IPS-11a (cell line): ENCODE measurements at regions not wholly inside any gene's neighbourhood (a gene's known extent, or its start where the extent isn't known, plus 50 kb on each side); places are given as distances from the start of the nearest gene placed in this dataset.

Source experiments
- H3K4me3 ChIP-seq: one replicate; pipeline ENCODE4 v1.5.1; 2013; ENCODE audit warnings: low read depth, low read length, control low read depth

DNA sequence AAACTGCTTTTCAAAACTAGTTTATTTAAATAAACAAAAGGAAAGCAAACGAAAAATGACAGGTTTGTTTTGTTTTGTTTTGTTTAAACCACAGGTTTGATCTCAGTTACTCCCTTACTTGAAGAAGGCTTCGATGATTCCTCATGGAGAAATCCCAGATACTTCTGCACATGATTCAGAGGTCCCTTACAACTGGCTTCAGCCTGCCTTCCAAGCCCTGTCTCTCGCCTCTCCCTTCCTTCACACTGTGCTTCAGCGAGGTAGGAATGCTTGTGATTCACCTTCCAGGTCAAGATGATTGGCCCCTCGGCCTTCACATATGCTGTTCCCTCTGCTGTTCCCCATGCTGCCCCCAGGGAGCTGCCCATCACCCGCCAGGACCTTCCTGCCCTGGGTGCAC lies 104.1 kb upstream of the ITGA6 start:
- H3K4me3 ChIP-seq, result no peak overlapping the region

DNA sequence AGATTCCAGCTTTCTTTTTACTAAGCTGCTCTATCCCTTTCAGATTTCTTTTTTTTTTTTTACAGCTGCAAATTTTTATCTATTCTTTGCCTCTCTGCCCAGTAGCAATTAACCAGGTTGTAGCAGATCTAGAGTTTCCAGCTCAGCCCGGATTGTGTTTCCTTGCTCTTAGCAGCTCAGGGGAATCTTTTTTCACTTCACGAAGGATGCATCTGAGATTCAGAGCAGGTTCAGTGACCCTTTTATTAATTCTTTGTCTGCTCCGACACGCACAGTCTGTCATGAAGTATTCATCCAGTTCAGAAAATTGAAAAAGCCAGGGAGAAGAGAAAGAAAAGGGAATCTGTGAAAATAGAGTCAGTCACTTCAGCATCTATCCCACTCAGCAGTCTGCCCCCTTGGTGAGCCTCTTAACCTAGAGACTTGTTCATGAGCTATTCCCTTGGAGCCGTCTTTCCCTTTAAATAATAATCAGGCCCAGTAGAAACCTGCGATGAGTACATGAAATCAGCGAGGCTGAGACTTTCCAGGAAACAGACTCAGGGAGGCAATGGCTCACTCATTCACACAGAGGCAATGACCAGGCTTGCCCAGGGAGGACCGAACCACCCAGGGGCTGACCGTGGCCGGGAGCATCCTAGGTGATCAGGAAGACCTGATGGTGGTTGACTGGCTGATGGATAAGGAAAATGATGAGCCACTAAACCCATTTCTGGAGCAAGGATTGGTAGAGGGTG lies 103.4 kb upstream of the ITGA6 start:
- no peak overlapping the region for H3K4me3 ChIP-seq

DNA sequence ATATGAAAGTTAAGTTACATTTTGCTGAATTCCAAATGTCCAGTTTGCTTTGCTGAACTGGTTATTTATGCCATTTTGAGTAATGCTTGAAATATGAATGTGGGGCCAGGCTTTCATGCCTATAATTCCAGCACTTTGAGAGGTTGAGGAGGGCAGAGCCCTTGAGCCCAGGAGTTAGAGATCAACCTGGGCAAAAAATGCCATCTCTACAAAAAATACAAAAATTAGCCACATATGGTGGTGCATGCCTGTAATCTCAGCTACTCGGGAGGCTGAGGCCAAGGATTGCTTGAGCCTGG lies 101.2 kb upstream of the ITGA6 start:
- H3K4me3 ChIP-seq, result no peak overlapping the region

DNA sequence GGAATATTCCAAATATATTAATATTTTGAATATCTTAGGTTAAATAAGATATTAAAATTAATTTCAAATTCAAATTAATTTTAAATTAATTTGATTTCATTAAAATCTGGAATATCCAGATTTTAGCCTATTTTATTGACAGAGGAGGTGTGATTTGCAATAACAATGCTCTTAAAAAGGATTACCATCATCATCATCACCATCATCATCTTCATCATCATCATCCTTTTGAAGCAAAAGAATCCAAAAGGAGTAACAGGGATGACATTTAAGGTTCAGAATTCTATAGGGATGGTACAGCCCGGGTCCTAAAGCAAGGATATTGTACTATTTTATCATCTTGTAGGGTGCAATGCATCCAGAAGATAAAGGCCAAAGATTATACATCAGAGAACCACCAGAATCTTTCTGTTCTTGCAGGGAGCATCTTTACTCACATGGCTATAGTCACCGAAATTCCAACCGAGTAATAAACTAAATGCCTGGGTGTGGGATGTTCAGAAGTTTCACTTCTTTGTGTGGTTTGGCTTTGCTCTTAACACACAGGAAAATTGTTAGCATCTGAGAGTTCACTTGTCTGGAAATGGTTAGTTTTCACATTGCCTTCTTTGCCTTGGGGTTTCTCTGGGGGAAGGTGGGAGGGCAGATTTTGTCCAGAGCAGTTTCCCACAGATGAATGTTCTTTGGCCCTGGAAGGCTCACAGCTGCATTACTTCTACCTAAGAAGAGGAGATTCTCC lies 99.1 kb upstream of the ITGA6 start:
- H3K4me3 ChIP-seq, result no peak overlapping the region

GRCh38 chr2:172329416-172329773 lies 98.0 kb upstream of the ITGA6 start:
- no peak overlapping the region for H3K4me3 ChIP-seq

GRCh38 chr2:172329774-172330671 lies 97.4 kb upstream of the ITGA6 start:
- no peak overlapping the region for H3K4me3 ChIP-seq

GRCh38 chr2:172332507-172332906 lies 94.9 kb upstream of the ITGA6 start:
- no peak overlapping the region for H3K4me3 ChIP-seq

DNA sequence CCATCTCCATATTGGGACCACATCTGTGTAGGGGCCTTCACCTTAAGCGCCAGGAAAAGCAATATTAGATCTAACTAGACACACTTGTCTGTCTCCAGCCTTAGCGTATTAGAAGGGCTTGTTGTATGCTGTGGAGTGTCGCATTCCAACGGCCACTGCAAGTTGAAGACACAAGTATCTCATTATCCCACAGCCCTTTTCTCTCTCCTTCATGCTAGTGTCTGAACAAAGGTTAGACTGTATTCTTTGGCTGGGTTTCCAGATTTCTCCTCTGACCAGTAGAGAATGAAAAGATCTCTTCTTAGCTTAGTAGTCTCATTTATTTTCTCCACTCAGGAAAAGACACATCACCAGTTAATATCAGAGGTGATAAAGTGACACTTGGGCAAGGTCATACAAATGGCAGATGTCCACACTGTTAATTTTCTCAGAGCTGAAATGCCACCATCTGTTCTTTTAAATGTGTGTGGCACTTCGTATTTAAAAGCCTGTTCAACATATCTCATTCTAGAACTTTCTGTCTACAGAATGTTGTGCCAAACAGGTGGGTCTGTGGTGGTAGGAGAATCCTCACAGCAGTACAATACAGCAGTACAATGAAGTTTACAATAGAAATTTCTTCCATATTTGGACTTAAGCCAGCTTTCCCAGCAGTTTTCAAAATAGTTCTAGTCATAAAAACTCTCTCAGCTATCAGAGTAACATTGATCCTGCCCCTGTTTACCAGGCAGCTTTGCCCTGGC lies 94.0 kb upstream of the ITGA6 start:
- H3K4me3 ChIP-seq, result no peak overlapping the region

GRCh38 chr2:172333978-172334330 lies 93.4 kb upstream of the ITGA6 start:
- H3K4me3 ChIP-seq, result no peak overlapping the region

DNA sequence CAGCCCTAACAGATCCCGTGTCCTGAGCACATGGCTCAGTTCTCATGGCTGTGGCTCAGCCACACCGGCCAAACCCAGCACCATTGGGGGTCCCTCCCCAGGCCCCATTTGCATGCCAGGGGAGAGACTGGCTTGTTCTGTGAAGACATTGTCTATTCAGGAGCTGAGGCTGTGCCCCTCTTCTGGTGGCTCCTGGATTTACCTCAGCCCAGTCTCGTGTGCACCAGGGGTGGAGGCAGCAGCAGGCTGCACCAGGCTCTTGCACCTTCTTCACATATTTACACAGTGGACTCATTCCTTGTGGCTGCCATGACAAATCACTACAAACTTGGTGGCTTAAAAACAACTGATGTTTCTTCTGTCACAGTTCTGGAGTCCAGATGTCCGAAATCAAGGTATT lies 92.4 kb upstream of the ITGA6 start:
- H3K4me3 ChIP-seq, result no peak overlapping the region

GRCh38 chr2:172335736-172336135 lies 91.7 kb upstream of the ITGA6 start:
- no peak overlapping the region for H3K4me3 ChIP-seq

- H3K4me3 ChIP-seq, result no peak overlapping the region
Measured at GRCh38 chr2:172336681-172337080, 90.7 kb upstream of the ITGA6 start.

DNA sequence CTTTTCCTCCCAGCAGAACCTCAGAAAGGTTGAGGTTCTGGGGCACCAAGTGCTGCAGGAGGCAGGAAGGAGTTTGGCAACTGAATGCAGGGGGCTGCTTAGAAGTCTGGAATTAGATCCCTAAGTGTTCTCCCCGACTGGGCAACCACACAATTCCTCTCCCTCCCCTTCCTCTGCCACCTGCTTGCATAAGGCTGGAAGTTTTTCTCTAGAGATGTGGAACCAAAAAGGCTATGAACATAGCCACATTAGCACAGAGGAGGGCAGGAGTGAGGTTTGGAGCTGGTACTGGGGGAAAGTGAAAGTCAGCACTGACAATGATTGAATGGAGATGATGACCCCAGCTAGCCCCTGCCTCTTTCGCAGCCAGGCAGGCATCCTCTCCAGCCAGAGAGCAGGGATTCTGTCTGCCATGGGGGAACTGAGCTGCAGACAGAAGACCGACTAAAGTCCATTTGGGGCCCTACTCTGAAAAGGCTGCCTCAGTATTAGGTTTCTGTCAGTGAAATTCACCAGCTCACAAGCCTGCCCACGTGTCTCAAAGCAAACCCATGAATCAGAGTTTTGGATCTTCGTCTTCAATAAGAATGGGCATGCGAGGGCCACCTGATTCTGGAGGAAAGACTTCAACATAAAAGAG lies 87.9 kb upstream of the ITGA6 start:
- H3K4me3 ChIP-seq, result no peak overlapping the region

DNA sequence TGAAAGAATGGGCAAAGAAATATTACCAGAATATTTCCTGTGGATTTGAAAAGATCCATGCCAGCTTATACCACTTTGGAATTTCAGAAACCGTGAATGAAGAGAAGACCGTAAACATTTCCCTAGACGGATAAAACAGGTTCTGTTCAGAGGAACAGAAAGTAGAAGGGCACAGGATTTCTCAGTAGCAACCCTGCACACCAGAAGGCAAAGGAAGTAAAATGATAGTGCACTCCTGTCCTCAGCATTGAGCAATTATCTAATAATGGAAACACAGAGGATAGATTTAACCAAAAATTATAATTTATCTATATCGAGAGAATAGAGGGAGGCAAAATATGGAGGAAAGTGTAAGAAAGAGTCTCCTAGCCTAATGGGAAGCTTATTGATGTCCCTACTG lies 87.0 kb upstream of the ITGA6 start:
- H3K4me3 ChIP-seq, result no peak overlapping the region

GRCh38 chr2:172342078-172342477 lies 85.3 kb upstream of the ITGA6 start:
- H3K4me3 ChIP-seq, result no peak overlapping the region

DNA sequence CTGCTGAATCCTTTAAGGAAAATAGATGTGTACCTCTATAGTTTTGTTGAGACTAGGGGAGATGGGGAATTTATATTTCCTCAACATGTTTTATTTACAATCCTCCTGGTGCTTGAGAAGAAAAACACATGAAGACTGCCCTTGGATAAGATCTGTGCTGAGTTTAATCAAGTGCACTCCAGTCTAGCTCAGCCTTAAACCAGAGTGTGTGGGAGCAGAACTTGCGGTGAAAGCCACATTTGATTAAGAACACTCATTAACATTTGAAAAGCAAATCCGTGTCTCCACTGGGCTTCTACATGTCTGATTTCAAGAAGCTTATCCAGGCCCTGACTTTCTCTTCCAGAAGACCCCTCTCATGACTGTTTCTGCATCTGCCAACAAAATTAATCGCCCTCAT lies 84.8 kb upstream of the ITGA6 start:
- no peak overlapping the region for H3K4me3 ChIP-seq

DNA sequence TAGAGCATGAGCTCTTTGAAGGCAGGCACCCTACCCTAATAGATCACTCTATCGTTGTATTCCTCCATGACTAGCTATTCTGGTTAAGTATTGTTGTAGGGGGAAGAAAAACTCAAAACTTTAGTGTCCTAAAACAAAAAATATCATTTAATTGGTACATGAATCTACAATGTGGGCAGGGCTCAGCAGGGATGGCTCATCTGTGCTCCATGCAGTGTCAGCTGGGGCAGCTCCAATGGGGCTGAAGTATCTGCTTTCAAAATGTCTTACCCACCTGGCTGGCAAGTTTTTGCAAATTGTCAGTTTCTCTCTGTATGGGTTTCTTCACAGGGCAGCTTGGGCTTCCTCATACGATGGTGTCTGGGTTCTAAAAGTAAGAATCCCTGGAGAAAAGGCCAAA lies 83.2 kb upstream of the ITGA6 start:
- H3K4me3 ChIP-seq, result no peak overlapping the region

- no peak overlapping the region for H3K4me3 ChIP-seq
Measured at GRCh38 chr2:172345956-172346555, 81.3 kb upstream of the ITGA6 start.

GRCh38 chr2:172348555-172349288 lies 78.7 kb upstream of the ITGA6 start:
- no peak overlapping the region for H3K4me3 ChIP-seq
